Colonic mucosa (tissue), 4 donors: ENCODE measurements at regions not wholly inside any gene's neighbourhood (a gene's known extent, or its start where the extent isn't known, plus 50 kb on each side); places are given as distances from the start of the nearest gene placed in this dataset.

Experiments used
- DNase-seq: peaks from one replicate; pipeline ENCODE4 v3.0.0-alpha.2; 2020
- H3K27ac ChIP-seq: fragments of 200-600 bp; one replicate; pipeline ENCODE4 v1.8.0; 2021
- H3K27me3 ChIP-seq: fragments of 200-600 bp; one replicate; pipeline ENCODE4 v1.8.0; 2021
- H3K36me3 ChIP-seq: fragments of 200-600 bp; one replicate; pipeline ENCODE4 v1.8.0; 2021
- H3K4me1 ChIP-seq: fragments of 200-600 bp; one replicate; pipeline ENCODE4 v1.8.0; 2021; ENCODE audit warnings: mild to moderate bottlenecking
- H3K4me3 ChIP-seq: fragments of 200-600 bp; one replicate; pipeline ENCODE4 v1.8.0; 2021
- H3K9ac ChIP-seq, 2 donors: one replicate each; pipeline ENCODE4 v1.7.0; 2013; ENCODE audit warnings: control low read depth in 2 of 2, low read depth in 2 of 2, low read length in 2 of 2
- H3K9me3 ChIP-seq: fragments of 200-600 bp; one replicate; pipeline ENCODE4 v1.8.0; 2021
- intact Hi-C: fragments of 100-400 bp; cut with DNase I; formaldehyde crosslinking; loops from one replicate; pipeline ENCODE4 v1.14.1; 2022
- TF ChIP-seq, protein P1 (sequence below): fragments of 200-600 bp; IDR thresholded peaks from one replicate; pipeline ENCODE4 v1.8.0; 2022; ENCODE audit warnings: antibody characterized with exemption, mild to moderate bottlenecking
- donor health status: healthy.
- donor health status: DM: no; HTN: no; CAD: no.
- donor health status: DM: no; HTN: no; CAD: no.

- H3K4me1 ChIP-seq: no peaks in the 10 kb centered on the region
- no peak for DNase-seq
- H3K36me3 ChIP-seq: no peaks in the 10 kb centered on the region
- TF ChIP-seq, protein P1, sequence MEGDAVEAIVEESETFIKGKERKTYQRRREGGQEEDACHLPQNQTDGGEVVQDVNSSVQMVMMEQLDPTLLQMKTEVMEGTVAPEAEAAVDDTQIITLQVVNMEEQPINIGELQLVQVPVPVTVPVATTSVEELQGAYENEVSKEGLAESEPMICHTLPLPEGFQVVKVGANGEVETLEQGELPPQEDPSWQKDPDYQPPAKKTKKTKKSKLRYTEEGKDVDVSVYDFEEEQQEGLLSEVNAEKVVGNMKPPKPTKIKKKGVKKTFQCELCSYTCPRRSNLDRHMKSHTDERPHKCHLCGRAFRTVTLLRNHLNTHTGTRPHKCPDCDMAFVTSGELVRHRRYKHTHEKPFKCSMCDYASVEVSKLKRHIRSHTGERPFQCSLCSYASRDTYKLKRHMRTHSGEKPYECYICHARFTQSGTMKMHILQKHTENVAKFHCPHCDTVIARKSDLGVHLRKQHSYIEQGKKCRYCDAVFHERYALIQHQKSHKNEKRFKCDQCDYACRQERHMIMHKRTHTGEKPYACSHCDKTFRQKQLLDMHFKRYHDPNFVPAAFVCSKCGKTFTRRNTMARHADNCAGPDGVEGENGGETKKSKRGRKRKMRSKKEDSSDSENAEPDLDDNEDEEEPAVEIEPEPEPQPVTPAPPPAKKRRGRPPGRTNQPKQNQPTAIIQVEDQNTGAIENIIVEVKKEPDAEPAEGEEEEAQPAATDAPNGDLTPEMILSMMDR: no peak
- no peak overlapping the region for H3K4me3 ChIP-seq
- no peak overlapping the region for H3K27ac ChIP-seq
- no peak overlapping the region for H3K9ac ChIP-seq
- H3K9me3 ChIP-seq: no peaks in the 10 kb centered on the region
- H3K27me3 ChIP-seq: no peaks in the 10 kb centered on the region
- intact Hi-C loops: no loop called here
Observed at GRCh38 chr7:155178096-155178495, 108.0 kb downstream of the HTR5A start.

GRCh38 chr7:155181768-155182167 is 111.6 kb downstream of the HTR5A start:
- H3K4me3 ChIP-seq: no peak overlapping the region
- no peaks in the 10 kb centered on the region for H3K9me3 ChIP-seq
- H3K9ac ChIP-seq: no peak overlapping the region
- H3K4me1 ChIP-seq: no peaks in the 10 kb centered on the region
- no peaks in the 10 kb centered on the region for H3K36me3 ChIP-seq
- no peaks in the 10 kb centered on the region for H3K27me3 ChIP-seq
- intact Hi-C loops: no loop called here
- TF ChIP-seq, protein P1: no peak
- no peak for DNase-seq
- H3K27ac ChIP-seq: no peak overlapping the region

GRCh38 chr7:155182406-155182970 is 112.4 kb downstream of the HTR5A start:
- TF ChIP-seq, protein P1: no peak
- H3K36me3 ChIP-seq: no peaks in the 10 kb centered on the region
- no peaks in the 10 kb centered on the region for H3K9me3 ChIP-seq
- intact Hi-C loops: no loop called here
- H3K27me3 ChIP-seq: no peaks in the 10 kb centered on the region
- no peak overlapping the region for H3K4me3 ChIP-seq
- H3K27ac ChIP-seq: no peak overlapping the region
- no peak for DNase-seq
- no peaks in the 10 kb centered on the region for H3K4me1 ChIP-seq
- no peak overlapping the region for H3K9ac ChIP-seq

GRCh38 chr7:155183655-155184054 is 113.5 kb downstream of the HTR5A start:
- intact Hi-C loops: no loop called here
- Histone ChIP-seq H3K4me3 (no peak overlapping the region), H3K9ac (no peak overlapping the region), H3K9me3 (no peaks in the 10 kb centered on the region), H3K36me3 (no peaks in the 10 kb centered on the region), H3K27ac (no peak overlapping the region), H3K27me3 (no peaks in the 10 kb centered on the region), H3K4me1 (no peaks in the 10 kb centered on the region)
- TF ChIP-seq, protein P1: no peak
- DNase-seq: no peak

GRCh38 chr7:155184923-155185322 is 112.8 kb upstream of the INSIG1 start:
- H3K9me3 ChIP-seq: no peaks in the 10 kb centered on the region
- intact Hi-C loops: no loop called here
- no peaks in the 10 kb centered on the region for H3K4me1 ChIP-seq
- H3K36me3 ChIP-seq: no peaks in the 10 kb centered on the region
- no peak for DNase-seq
- no peak overlapping the region for H3K27ac ChIP-seq
- no peaks in the 10 kb centered on the region for H3K27me3 ChIP-seq
- H3K9ac ChIP-seq: no peak overlapping the region
- TF ChIP-seq, protein P1: no peak
- no peak overlapping the region for H3K4me3 ChIP-seq
